ENCODE measurements at regions not wholly inside any gene's neighbourhood (a gene's known extent, or its start where the extent isn't known, plus 50 kb on each side); places are given as distances from the start of the nearest gene placed in this dataset.

DNA sequence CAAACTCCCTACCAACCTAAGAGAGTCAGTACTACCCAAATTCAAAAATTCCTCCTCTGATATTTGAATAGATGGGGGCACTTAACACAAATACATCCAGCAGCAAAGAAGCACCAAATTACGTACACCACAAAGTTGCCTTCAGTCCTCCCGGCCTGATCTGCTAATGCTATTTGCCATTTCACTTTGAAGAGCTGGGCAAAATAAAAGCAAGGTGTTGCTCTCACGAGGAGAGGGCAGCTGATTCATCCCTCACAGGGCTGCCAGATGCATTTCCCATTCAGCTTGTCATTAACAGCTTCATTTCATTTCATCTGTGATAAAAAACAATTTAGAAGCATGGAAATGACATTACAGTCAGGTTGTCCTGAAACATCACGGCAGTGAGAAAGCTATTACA lies 283.4 kb upstream of the VEPH1 start:
- Histone ChIP-seq H3K23me2 (ENCODE audit: insufficient read length, low read depth, low read length, poor library complexity, severe bottlenecking) (no peaks in the 10 kb centered on the region), H4K91ac (ENCODE audit: insufficient read length, low read depth, low read length) (no peak overlapping the region), H2BK20ac (ENCODE audit: low read depth, low read length, poor library complexity, severe bottlenecking) (no peak overlapping the region), H2BK12ac (ENCODE audit: insufficient read length, low read depth, low read length) (no peak overlapping the region), H3K4me2 (ENCODE audit: insufficient read depth, insufficient read length, low read length) (no peak overlapping the region), H4K8ac (replicated peaks; ENCODE audit: insufficient read length, low read depth, low read length) (no peak overlapping the region), H2BK15ac (ENCODE audit: low read depth, low read length) (no peak overlapping the region), H3K79me1 (ENCODE audit: insufficient read depth, low read depth, low read length, poor library complexity, severe bottlenecking) (no peaks in the 10 kb centered on the region), H3K9me3 (ENCODE audit: control insufficient read depth, low read depth, low read length) (no peaks in the 10 kb centered on the region), H3K27ac (ENCODE audit: insufficient read length, low read depth, low read length) (no peak overlapping the region), H4K5ac (ENCODE audit: insufficient read length, low read depth, low read length) (no peak overlapping the region), H4K20me1 (ENCODE audit: control insufficient read depth, insufficient read depth, insufficient read length) (no peaks in the 10 kb centered on the region), H2AK5ac (ENCODE audit: insufficient read length, low read length) (no peak overlapping the region), H3K4ac (ENCODE audit: low read depth, low read length) (no peak overlapping the region), H3T11ph (ENCODE audit: low read length) (no peak overlapping the region), H3K14ac (ENCODE audit: insufficient read depth, low read length) (no peak overlapping the region), H3K56ac (ENCODE audit: insufficient read length, low read depth, low read length) (no peak overlapping the region), H2BK5ac (ENCODE audit: insufficient read length, low read length) (no peak overlapping the region), H3K27me3 (ENCODE audit: insufficient read depth, low read length) (no peaks in the 10 kb centered on the region), H3K9ac (ENCODE audit: extremely low read depth, insufficient read length, low read length) (no peak overlapping the region), H2AFZ (ENCODE audit: low read length) (no peak overlapping the region), H2BK120ac (ENCODE audit: low read depth, low read length, poor library complexity, severe bottlenecking) (no peak overlapping the region), H3K79me2 (ENCODE audit: insufficient read depth, low read length) (no peaks in the 10 kb centered on the region), H3K18ac (ENCODE audit: insufficient read length, low read depth, low read length) (no peak overlapping the region), H3K23ac (ENCODE audit: insufficient read length, low read depth, low read length) (no peak overlapping the region), H3K4me1 (ENCODE audit: insufficient read depth, low read length) (no peaks in the 10 kb centered on the region)
- no peaks in the 10 kb centered on the region; a peak in 1 of 5 replicates for H3K9me3 Mint-ChIP-seq
- TF ChIP-seq, protein P1, sequence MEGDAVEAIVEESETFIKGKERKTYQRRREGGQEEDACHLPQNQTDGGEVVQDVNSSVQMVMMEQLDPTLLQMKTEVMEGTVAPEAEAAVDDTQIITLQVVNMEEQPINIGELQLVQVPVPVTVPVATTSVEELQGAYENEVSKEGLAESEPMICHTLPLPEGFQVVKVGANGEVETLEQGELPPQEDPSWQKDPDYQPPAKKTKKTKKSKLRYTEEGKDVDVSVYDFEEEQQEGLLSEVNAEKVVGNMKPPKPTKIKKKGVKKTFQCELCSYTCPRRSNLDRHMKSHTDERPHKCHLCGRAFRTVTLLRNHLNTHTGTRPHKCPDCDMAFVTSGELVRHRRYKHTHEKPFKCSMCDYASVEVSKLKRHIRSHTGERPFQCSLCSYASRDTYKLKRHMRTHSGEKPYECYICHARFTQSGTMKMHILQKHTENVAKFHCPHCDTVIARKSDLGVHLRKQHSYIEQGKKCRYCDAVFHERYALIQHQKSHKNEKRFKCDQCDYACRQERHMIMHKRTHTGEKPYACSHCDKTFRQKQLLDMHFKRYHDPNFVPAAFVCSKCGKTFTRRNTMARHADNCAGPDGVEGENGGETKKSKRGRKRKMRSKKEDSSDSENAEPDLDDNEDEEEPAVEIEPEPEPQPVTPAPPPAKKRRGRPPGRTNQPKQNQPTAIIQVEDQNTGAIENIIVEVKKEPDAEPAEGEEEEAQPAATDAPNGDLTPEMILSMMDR (conservative IDR thresholded peaks at IDR 0.05): no peak
- WGBS (ENCODE audit: extremely low coverage, insufficient read length, low lambda C conversion rate): no CpG with 5 or more reads among the region's 4 CpGs
- no peak overlapping the region for H3K4me3 Mint-ChIP-seq
- no peak overlapping the region for H3K27ac Mint-ChIP-seq
- no peaks in the 10 kb centered on the region for H3K36me3 Mint-ChIP-seq (ENCODE audit: insufficient read depth in 1 of 3, low read depth in 3 of 3)
- 0 out of 2 replicates have a peak, but pooled peaks cover 1% of the 10 kb centered on the region for H3K27me3 Mint-ChIP-seq (ENCODE audit: low read depth)
- no peak for DNase-seq
- H3K4me1 Mint-ChIP-seq: no peaks in the 10 kb centered on the region

Measured in H9 (cell line).